ENCODE measurements at regions not wholly inside any gene's neighbourhood (a gene's known extent, or its start where the extent isn't known, plus 50 kb on each side); places are given as distances from the start of the nearest gene placed in this dataset.
A peak's percentile ranks its signal among the peaks of the same experiment; 100 is the strongest.

DNA sequence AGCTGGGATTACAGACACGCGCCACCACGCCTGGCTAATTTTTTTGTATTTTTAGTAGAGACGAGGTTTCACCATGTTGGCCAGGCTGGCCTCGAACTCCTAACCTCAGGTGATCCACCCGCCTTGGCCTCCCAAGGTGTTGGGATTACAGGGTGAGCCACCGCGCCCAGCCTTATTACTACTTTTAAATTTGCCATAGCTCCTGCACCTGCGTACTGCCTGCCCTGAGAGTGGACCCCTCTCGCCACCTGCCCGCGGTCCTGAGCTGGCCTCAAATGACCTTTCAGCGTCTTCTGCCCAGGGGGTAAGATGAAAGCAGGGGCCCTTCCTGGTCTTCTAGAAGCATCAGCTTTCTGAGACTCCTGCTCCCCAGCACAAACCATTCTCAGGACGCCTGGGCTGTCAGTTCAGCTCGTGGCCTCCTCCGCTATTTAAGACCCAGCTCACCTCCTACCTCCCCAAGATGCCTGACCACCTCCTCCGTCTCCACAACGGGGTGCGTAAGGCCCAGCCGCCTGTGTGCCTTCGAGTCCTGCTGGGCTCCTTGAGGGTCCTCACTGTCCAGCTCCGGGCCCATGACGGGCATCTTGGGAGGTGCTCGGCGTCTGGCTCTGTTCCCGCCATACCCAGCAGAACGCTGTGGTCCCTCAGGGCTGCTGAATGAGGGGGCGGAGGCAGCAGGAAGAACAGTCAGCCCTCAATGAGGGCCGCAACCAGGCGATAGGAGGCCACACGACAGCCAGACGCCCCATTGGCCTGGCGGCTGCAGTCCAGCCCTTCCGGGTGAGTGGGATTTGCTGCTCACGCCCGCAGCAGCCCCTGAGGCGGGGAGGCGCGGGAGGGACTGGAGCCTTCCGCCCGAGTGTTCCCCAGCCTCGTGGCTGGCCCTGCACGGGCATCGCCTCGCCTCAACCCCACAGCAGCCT, 266.6 kb downstream of the TFCP2L1 start:
- Histone ChIP-seq H3K4me1 (ENCODE audit: control extremely low read depth in 1 of 4, control insufficient read depth in 4 of 4, insufficient read depth in 4 of 4, low read length in 3 of 4) (no peaks in the 10 kb centered on the region), H3K27ac (ENCODE audit: insufficient read depth in 1 of 2, low read depth in 1 of 2, low read length in 2 of 2, poor library complexity in 1 of 2, severe bottlenecking in 2 of 2) (no peak overlapping the region), H3K9me3 (ENCODE audit: control extremely low read depth in 1 of 5, control insufficient read depth in 4 of 5, insufficient read depth in 2 of 5, low read depth in 1 of 5, low read length in 4 of 5) (peaks cover 0 to 7% (median 0%) of the 10 kb centered on the region in 5 experiments), H3K4me3 (ENCODE audit: control insufficient read depth in 1 of 7, extremely low read depth in 1 of 7, insufficient read depth in 4 of 7, low read depth in 2 of 7, low read length in 6 of 7) (peak overlapping the region in 1 of 7 experiments; percentile 5), H3K36me3 (ENCODE audit: control insufficient read depth in 4 of 4, insufficient read depth in 4 of 4, low read length in 3 of 4) (no peaks in the 10 kb centered on the region), H3K27me3 (replicated peaks in 2 of 5; ENCODE audit: control insufficient read depth in 4 of 5, insufficient read depth in 5 of 5, low read length in 4 of 5) (peaks cover 0 to 12% (median 2%) of the 10 kb centered on the region in 5 experiments)
- CTCF ChIA-PET: no interaction called here
- 74% methylated on average over 38 of the region's 45 CpGs for WGBS (ENCODE audit: insufficient coverage)
- POLR2A ChIA-PET: no interaction called here
- peak in 1 of 3 donors; percentile 14 for DNase-seq

DNA sequence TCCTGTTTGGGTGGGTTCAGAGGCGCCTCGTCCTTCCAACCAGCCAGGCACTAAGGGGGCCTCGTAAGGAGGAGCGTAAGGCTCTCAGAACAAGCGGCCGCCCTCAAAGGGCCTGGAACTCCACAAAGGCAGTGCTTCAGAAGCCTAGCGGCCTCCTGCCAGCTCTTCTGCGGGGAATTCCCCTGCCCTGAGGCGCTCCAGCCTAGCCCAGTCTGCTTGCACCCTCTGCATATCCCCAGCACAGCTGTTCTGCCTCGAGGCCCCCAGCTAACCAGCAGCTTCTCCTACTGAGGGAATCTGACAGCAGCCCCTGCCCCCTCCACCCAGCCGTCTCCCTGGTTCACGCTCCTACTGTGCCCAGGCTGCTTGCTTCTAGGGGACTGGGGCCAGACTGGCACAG, 265.9 kb downstream of the TFCP2L1 start:
- WGBS (ENCODE audit: insufficient coverage): 94% methylated on average over 12 of the region's 12 CpGs
- DNase-seq: peak in 1 of 3 donors; percentile 4
- peaks cover 0 to 7% (median 0%) of the 10 kb centered on the region in 5 experiments for H3K9me3 ChIP-seq (ENCODE audit: control extremely low read depth in 1 of 5, control insufficient read depth in 4 of 5, insufficient read depth in 2 of 5, low read depth in 1 of 5, low read length in 4 of 5)
- CTCF ChIA-PET: no interaction called here
- no peaks in the 10 kb centered on the region for H3K4me1 ChIP-seq (ENCODE audit: control extremely low read depth in 1 of 4, control insufficient read depth in 4 of 4, insufficient read depth in 4 of 4, low read length in 3 of 4)
- H3K27ac ChIP-seq (ENCODE audit: insufficient read depth in 1 of 2, low read depth in 1 of 2, low read length in 2 of 2, poor library complexity in 1 of 2, severe bottlenecking in 2 of 2): no peak overlapping the region
- no peak overlapping the region for H3K4me3 ChIP-seq (ENCODE audit: control insufficient read depth in 1 of 7, extremely low read depth in 1 of 7, insufficient read depth in 4 of 7, low read depth in 2 of 7, low read length in 6 of 7)
- peaks cover 0 to 13% (median 2%) of the 10 kb centered on the region in 5 experiments for H3K27me3 ChIP-seq (replicated peaks in 2 of 5; ENCODE audit: control insufficient read depth in 4 of 5, insufficient read depth in 5 of 5, low read length in 4 of 5)
- no peaks in the 10 kb centered on the region for H3K36me3 ChIP-seq (ENCODE audit: control insufficient read depth in 4 of 4, insufficient read depth in 4 of 4, low read length in 3 of 4)
- POLR2A ChIA-PET: no interaction called here

DNA sequence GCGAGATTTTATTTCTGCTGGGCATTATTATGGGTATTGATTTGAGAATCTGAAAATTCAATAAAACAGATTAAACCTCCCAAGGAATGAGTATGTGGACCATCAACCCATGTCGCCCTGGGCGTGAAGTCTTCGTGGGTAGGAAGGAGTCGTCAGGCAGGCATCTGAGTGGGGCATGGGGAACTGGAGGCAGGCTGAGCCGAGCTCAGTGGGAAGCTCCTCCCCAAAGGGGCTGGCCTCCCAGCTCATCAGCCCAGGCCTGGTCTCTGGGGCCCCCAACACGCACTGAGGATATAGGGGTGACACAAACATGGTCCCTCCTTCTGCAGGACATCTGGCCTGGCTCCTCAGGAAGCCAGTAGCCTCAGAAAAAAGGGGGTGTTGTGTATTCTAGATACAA, 265.2 kb downstream of the TFCP2L1 start:
- no peak overlapping the region for H3K4me3 ChIP-seq (ENCODE audit: control insufficient read depth in 1 of 7, extremely low read depth in 1 of 7, insufficient read depth in 4 of 7, low read depth in 2 of 7, low read length in 6 of 7)
- 92% methylated on average over 5 of the region's 7 CpGs for WGBS (ENCODE audit: insufficient coverage)
- POLR2A ChIA-PET: no interaction called here
- peaks cover 0 to 7% (median 0%) of the 10 kb centered on the region in 5 experiments for H3K9me3 ChIP-seq (ENCODE audit: control extremely low read depth in 1 of 5, control insufficient read depth in 4 of 5, insufficient read depth in 2 of 5, low read depth in 1 of 5, low read length in 4 of 5)
- no peak for DNase-seq
- CTCF ChIA-PET: no interaction called here
- no peak overlapping the region for H3K27ac ChIP-seq (ENCODE audit: insufficient read depth in 1 of 2, low read depth in 1 of 2, low read length in 2 of 2, poor library complexity in 1 of 2, severe bottlenecking in 2 of 2)
- H3K36me3 ChIP-seq (ENCODE audit: control insufficient read depth in 4 of 4, insufficient read depth in 4 of 4, low read length in 3 of 4): no peaks in the 10 kb centered on the region
- H3K27me3 ChIP-seq (replicated peaks in 2 of 5; ENCODE audit: control insufficient read depth in 4 of 5, insufficient read depth in 5 of 5, low read length in 4 of 5): peaks cover 0 to 13% (median 2%) of the 10 kb centered on the region in 5 experiments
- no peaks in the 10 kb centered on the region for H3K4me1 ChIP-seq (ENCODE audit: control extremely low read depth in 1 of 4, control insufficient read depth in 4 of 4, insufficient read depth in 4 of 4, low read length in 3 of 4)

DNA sequence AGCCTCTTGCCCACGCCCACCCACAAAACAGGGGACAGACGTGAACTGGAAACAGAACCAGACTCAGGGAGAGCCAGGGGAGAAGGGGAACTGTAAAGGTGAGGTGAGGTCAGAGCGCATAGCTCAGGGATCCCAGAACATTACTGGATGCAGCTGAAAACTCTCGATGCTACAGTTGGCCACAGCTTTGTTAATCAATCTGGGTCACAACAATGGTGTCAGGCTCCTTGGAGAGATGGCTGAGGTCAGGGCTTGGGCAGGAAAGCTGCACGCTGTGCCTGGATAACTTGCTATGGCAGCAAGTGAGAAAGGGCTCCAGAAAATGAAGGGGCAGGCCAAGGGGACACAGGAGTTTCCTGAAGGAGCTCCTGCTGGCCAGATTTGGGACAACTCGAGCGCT, 263.3 kb downstream of the TFCP2L1 start:
- no peaks in the 10 kb centered on the region for H3K36me3 ChIP-seq (ENCODE audit: control insufficient read depth in 4 of 4, insufficient read depth in 4 of 4, low read length in 3 of 4)
- H3K4me1 ChIP-seq (ENCODE audit: control extremely low read depth in 1 of 4, control insufficient read depth in 4 of 4, insufficient read depth in 4 of 4, low read length in 3 of 4): no peaks in the 10 kb centered on the region
- POLR2A ChIA-PET: no interaction called here
- peaks cover 0 to 4% (median 0%) of the 10 kb centered on the region in 5 experiments for H3K9me3 ChIP-seq (ENCODE audit: control extremely low read depth in 1 of 5, control insufficient read depth in 4 of 5, insufficient read depth in 2 of 5, low read depth in 1 of 5, low read length in 4 of 5)
- DNase-seq: no peak
- no peak overlapping the region for H3K27ac ChIP-seq (ENCODE audit: insufficient read depth in 1 of 2, low read depth in 1 of 2, low read length in 2 of 2, poor library complexity in 1 of 2, severe bottlenecking in 2 of 2)
- CTCF ChIA-PET: interaction anchor here (0.7 kb wide), 1 partner anchor 313 kb away, joined by 3 read pairs; no protein-coding TSS in a partner anchor
- WGBS (ENCODE audit: insufficient coverage): 94% methylated on average over 7 of the region's 7 CpGs
- peaks cover 0 to 13% (median 0%) of the 10 kb centered on the region in 5 experiments for H3K27me3 ChIP-seq (replicated peaks in 2 of 5; ENCODE audit: control insufficient read depth in 4 of 5, insufficient read depth in 5 of 5, low read length in 4 of 5)
- H3K4me3 ChIP-seq (ENCODE audit: control insufficient read depth in 1 of 7, extremely low read depth in 1 of 7, insufficient read depth in 4 of 7, low read depth in 2 of 7, low read length in 6 of 7): no peak overlapping the region

DNA sequence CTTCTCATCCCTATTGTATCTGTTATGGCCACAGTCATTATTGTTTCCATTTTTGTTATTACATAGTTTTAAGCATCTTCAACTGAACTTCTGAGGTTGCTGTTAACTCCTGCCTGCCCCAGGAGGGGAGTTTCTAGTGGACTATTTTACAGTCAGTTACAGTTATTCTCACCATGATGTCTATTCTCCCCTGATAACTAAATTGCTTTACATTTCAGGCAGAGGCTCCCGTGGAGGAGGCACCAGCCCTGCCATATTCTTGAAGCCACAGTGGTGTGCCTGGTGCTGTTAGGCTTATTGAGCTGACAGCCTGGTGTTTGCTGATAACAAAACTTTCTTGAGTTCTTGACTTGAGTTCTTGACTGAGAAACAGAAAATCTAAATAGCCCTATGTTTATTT, 256.4 kb downstream of the TFCP2L1 start:
- ChIA-PET POLR2A (no interaction called here), CTCF (no interaction called here)
- H3K4me1 ChIP-seq (ENCODE audit: control extremely low read depth in 1 of 4, control insufficient read depth in 4 of 4, insufficient read depth in 4 of 4, low read length in 3 of 4): no peaks in the 10 kb centered on the region
- 100% methylated on average over 1 of the region's 1 CpG for WGBS (ENCODE audit: insufficient coverage)
- H3K36me3 ChIP-seq (ENCODE audit: control insufficient read depth in 4 of 4, insufficient read depth in 4 of 4, low read length in 3 of 4): no peaks in the 10 kb centered on the region
- peaks cover 0 to 6% (median 0%) of the 10 kb centered on the region in 5 experiments for H3K9me3 ChIP-seq (ENCODE audit: control extremely low read depth in 1 of 5, control insufficient read depth in 4 of 5, insufficient read depth in 2 of 5, low read depth in 1 of 5, low read length in 4 of 5)
- H3K27me3 ChIP-seq (replicated peaks in 2 of 5; ENCODE audit: control insufficient read depth in 4 of 5, insufficient read depth in 5 of 5, low read length in 4 of 5): peaks cover 0 to 11% (median 3%) of the 10 kb centered on the region in 5 experiments
- no peak for DNase-seq
- no peak overlapping the region for H3K4me3 ChIP-seq (ENCODE audit: control insufficient read depth in 1 of 7, extremely low read depth in 1 of 7, insufficient read depth in 4 of 7, low read depth in 2 of 7, low read length in 6 of 7)
- no peak overlapping the region for H3K27ac ChIP-seq (ENCODE audit: insufficient read depth in 1 of 2, low read depth in 1 of 2, low read length in 2 of 2, poor library complexity in 1 of 2, severe bottlenecking in 2 of 2)

DNA sequence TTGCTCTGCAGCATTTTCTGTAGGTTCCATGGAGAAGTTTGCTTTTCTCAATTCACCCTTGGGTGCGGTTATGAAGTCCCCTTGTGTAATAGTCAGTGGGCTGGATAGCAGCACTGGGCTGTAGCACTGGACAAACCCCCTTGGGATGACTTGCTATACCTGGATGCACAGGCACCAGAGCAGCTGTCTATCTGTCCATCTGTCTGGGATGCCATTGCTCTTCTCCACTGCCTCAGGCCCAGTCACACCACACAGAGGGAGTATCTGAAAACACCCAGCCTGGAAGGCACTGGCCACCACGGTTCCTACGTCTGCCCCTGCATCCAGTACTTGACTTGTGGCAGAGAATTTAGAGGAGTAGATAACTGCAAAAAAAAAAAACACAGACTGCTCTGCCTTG, 254.5 kb downstream of the TFCP2L1 start:
- ChIA-PET POLR2A (no interaction called here), CTCF (no interaction called here)
- Histone ChIP-seq H3K27ac (ENCODE audit: insufficient read depth in 1 of 2, low read depth in 1 of 2, low read length in 2 of 2, poor library complexity in 1 of 2, severe bottlenecking in 2 of 2) (no peak overlapping the region), H3K27me3 (replicated peaks in 2 of 5; ENCODE audit: control insufficient read depth in 4 of 5, insufficient read depth in 5 of 5, low read length in 4 of 5) (peaks cover 0 to 11% (median 3%) of the 10 kb centered on the region in 5 experiments), H3K4me3 (ENCODE audit: control insufficient read depth in 1 of 7, extremely low read depth in 1 of 7, insufficient read depth in 4 of 7, low read depth in 2 of 7, low read length in 6 of 7) (no peak overlapping the region), H3K36me3 (ENCODE audit: control insufficient read depth in 4 of 4, insufficient read depth in 4 of 4, low read length in 3 of 4) (no peaks in the 10 kb centered on the region), H3K4me1 (ENCODE audit: control extremely low read depth in 1 of 4, control insufficient read depth in 4 of 4, insufficient read depth in 4 of 4, low read length in 3 of 4) (no peaks in the 10 kb centered on the region), H3K9me3 (ENCODE audit: control extremely low read depth in 1 of 5, control insufficient read depth in 4 of 5, insufficient read depth in 2 of 5, low read depth in 1 of 5, low read length in 4 of 5) (peaks cover 0 to 4% (median 0%) of the 10 kb centered on the region in 5 experiments)
- 100% methylated on average over 1 of the region's 3 CpGs for WGBS (ENCODE audit: insufficient coverage)
- DNase-seq: peak in 2 of 3 donors; percentile 3 to 4
